GM19239 (cell line): ENCODE measurements at regions not wholly inside any gene's neighbourhood (a gene's known extent, or its start where the extent isn't known, plus 50 kb on each side); places are given as distances from the start of the nearest gene placed in this dataset.

Experiments used
- DNase-seq: peaks from one replicate; pipeline ENCODE4 v3.0.0; 2011; ENCODE audit warnings: low spot score; ENCODE audit not compliant: insufficient read length
- FAIRE-seq: peaks from 2 replicates; lab custom pipeline; 2011; peaks lifted over from hg19 to GRCh38; lab: Jason Lieb, UNC

- FAIRE-seq (peak; percentile 4), DNase-seq (no peak)
Measured at GRCh38 chr13:40125336-40125735, 469.9 kb downstream of the COG6 start.

GRCh38 chr13:40126306-40127085 lies 471.0 kb downstream of the COG6 start:
- FAIRE-seq, result peak; percentile 59
- no peak for DNase-seq

DNA sequence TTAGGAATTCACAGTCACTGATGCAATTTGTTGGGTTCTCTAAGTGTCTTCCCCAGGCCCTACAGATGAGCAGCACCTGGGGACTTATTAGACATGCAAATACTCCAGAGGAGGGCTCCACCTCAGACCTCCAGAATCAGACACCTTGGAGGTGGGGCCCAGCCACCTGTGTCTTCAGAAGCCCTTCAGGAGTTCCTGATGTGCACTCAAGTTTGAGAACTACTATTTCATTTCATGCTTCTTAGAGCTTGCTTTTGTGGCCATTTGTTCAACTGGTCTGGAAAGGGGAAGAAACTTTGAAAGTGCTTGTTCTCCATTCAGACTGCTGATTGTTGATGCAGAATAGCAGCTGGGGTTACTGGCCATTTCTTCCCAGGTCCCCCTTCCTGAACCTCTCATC lies 472.0 kb downstream of the COG6 start:
- FAIRE-seq (no peak), DNase-seq (no peak)

DNA sequence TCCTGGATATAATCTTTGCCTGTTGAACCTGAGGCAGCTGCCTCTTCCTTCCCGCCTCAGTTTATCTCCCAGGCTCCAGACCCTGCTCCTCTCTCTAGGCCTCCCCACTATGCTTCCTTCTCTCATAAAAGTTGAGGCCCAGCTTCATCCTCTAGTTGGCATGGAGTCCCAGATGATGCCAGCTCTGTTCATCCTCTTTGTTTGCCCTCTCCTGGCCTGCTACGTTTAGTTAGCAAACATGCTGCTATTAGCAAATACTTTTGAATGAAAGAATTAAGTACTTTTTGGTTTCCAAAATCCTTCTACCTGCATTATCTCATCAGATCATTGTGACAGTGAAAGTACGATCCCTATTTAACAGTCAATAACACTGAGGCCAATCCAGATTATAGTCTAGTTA lies 472.5 kb downstream of the COG6 start:
- FAIRE-seq (no peak), DNase-seq (no peak)

DNA sequence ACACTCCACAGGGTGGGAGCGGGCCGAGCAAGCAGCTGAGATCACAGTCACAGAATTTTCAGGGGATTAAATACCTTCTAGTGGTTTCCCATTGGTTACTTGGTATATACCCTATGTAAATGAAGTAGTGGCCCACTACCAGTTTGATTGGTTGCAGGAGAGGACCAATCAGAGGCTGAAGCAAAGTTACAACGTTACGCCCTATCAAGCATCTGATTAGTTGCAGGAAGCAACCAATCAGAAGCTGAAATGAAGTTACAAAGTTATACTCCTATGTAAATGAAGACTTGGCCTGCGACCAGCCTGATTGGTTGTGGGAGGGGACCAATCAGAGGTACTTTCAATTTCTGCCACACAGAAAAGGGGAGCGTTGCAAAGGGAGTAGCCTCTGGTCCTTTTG lies 474.0 kb downstream of the COG6 start:
- DNase-seq, result no peak
- FAIRE-seq, result no peak

DNA sequence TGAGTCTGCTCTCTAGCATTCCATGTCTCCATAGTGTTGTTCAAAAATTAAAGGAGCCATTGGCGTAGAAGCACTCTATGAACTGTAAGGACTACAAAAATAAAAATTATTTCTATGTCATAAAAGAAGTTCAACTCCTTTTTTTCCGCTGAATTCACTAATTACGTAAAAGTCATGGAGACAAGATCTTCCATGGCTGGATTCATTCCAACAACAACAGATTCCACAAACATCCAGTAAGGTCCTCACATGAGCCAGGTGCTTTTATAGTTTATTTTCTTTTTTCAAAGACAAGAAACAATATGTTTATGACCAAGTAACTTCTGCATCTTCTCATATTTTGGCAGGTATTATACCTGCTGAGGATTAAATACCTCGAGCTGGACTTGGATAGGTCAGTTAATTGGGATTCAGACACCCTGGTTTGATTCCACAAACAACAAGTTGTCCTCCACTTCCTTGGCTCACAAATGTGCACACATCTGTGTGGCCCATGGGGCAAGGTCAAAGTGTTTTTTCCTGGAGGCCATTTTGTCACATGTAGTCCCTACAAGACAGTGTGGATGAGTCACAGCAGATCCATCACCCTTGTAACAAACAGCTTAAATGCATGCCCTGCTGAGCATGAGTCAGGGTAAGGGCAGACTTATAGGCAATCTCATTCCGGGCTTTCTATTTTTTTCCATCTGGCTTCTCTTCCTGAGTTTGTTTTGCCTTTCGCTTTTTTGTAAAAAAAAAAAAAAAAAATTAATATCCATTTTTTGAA lies 475.6 kb downstream of the COG6 start:
- DNase-seq (no peak), FAIRE-seq (no peak)

- DNase-seq, result no peak
- no peak for FAIRE-seq
Measured at GRCh38 chr13:40132249-40132648, 476.8 kb downstream of the COG6 start.

- DNase-seq, result no peak
- no peak for FAIRE-seq
Measured at GRCh38 chr13:40136896-40137295, 481.4 kb downstream of the COG6 start.

DNA sequence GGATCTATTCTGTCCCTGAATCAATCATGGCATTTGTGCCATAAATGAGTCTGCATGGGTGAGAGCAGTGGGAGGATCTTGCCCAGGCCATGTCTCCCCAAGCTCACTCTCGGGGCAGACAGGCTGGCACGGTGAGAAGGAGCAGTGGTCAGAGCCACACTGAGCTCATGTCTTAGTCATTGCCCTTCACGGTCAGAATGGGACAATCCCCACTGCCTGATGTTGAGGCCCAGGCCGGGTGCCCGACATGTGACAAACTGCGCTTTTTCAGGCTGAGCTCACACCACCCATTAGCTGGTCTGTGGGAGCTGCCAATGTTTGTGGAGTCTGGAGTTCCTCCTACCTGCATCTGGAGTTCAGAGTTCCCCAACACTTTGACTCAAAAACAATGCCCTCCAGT lies 481.9 kb downstream of the COG6 start:
- FAIRE-seq, result no peak
- no peak for DNase-seq

DNA sequence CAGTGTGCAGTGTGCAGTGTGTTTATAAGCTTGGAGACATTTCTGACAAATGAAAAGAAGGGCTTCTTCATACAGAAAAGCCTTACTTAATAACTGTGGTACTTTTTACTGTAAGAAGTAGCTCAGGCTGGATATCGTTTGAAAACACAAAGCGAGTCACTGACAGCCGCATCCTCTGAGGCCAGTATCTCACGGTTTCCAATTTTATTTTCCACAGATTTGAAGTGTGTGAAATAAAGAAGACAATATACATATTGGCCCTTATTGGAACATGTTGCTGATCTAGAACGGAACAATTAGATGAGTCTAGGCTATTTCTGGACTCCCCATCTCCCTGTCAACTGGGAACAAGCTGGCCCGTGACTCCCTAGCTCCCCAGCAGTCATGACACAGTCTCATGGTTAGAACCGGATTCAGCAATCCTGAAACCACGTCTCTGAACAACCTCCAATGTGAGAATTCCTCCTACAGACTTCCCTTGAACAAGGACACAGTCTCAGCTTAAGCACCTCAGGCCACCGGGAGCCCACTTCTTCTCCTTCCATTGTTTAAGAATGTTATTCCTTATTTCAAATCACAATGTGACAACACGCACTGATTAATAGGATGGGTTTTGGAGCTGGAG lies 484.5 kb downstream of the COG6 start:
- no peak for FAIRE-seq
- no peak for DNase-seq

DNA sequence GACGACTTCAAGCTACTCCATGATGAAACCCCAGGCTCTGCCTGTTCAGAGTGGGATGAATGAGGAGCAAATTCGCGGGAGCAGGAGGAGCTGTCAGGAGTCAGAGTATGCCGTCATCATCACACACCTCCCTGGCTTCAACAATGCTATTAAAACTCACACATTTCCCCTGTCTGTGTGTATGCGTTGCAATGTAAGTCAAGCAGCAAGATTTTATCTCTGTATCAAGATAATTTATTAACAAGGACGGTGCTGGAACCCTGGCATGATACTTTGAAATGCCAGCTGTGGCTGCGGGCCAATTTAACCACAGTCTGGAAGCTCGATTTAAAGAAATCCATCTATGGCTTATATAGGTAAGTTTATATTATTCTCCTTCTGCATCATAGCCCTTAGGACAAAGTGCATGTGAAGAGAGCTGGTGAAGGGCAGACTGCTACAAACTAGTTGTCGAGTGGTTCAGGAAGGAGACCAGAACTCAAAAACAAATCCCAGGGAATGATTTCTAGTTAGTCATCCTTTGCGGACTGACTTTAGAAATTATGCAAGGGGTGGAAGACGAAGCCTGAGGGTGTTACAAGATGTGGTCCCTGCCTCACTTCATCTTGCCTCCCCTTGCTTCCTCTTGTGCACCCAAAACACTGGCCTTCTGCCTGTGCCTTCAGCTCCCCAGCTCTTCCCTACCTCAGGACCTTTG lies 486.5 kb downstream of the COG6 start:
- DNase-seq, result no peak
- no peak for FAIRE-seq

- FAIRE-seq, result no peak
- DNase-seq, result no peak
Measured at GRCh38 chr13:40143106-40143505, 487.6 kb downstream of the COG6 start.

- DNase-seq (no peak), FAIRE-seq (no peak)
Measured at GRCh38 chr13:40143559-40143958, 488.1 kb downstream of the COG6 start.

- no peak for FAIRE-seq
- DNase-seq, result no peak
Measured at GRCh38 chr13:40145139-40145538, 489.7 kb downstream of the COG6 start.

GRCh38 chr13:40146063-40146462 lies 490.6 kb downstream of the COG6 start:
- no peak for FAIRE-seq

GRCh38 chr13:40146611-40147117 lies 491.2 kb downstream of the COG6 start:
- DNase-seq, result no peak
- FAIRE-seq, result no peak

More at GRCh38 chr13:40146063-40146462, 490.6 kb downstream of the COG6 start:
- no peak for DNase-seq

DNA sequence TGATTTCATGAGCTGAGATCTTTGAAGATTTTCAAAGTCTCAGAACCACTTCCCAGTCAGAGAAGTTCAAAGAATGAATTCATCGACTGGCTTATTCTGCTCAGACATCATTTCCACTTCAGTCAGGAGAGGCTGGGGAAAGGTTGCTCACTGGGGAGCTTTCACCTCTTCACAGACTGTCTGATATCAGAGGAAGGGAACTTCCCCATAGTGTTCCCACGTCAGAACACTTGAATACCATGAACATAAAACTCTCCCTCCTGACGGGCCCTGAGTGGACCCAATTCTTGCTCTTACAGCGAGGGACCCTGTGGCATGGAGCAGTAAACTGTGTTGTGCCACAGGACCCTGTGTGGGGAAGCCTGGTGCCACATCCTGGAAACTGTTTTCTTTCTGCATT lies 492.6 kb downstream of the COG6 start:
- FAIRE-seq (no peak), DNase-seq (no peak)

DNA sequence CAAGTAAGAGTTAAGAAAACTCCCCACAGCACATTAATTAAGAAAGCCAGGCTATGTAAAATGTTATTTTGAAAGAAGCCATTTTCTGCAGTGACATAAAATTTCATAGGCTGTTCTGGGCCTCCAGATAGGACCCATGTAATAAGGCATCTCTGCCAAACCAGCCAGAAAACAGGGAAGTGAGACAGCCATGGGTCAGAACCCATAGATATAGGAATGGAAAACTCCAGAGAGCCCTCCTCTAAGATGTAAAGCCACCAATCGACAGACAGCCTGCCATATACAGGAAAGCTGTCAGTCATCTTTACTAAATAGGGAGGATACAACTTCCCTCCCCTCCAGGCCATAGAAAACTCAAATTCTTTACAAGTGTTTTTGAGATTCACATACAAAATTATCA lies 493.3 kb downstream of the COG6 start:
- FAIRE-seq (no peak), DNase-seq (no peak)

DNA sequence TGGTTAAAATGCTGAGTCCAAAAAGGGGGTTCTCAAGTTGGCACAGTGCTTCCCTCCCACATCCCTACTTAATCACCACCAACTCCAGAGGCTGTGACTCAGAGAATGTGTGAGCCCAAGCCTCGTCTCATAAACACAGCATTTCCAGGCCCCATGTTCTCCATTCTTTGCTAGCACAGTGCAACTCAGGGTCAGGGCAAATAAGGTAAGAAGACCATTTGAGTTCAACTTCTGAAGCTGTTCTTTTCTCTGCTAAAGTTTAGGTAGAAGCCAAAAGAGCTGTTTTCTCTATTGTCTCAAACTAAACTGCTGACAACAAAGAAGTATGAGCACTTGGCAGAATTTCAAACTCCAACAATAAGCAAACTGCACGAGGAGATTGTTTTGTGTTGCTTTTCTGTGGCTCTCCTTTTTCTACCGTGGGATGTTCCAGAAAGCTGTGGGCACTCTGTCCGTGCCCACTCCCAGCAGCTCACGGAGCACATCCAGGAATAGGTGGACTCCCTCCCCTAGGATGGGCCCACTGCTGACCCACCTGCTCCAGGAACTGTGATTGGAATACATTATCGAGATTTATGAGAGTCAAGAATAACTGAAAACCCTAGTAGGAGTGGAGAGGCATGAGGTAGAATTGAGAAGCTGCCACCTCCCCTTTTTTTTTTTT lies 494.3 kb downstream of the COG6 start:
- no peak for FAIRE-seq
- no peak for DNase-seq

- FAIRE-seq (no peak), DNase-seq (no peak)
Measured at GRCh38 chr13:40151673-40152072, 496.2 kb downstream of the COG6 start.
